DMS79 treated with DMSO at 0.1 percent for 48 hours (cell line): ENCODE measurements at regions not wholly inside any gene's neighbourhood (a gene's known extent, or its start where the extent isn't known, plus 50 kb on each side); places are given as distances from the start of the nearest gene placed in this dataset.
"Not testable (repeated sequence)": the region's sequence is repeated elsewhere in the genome, so short reads cannot be mapped to it uniquely, and the experiment has no call there.

Experiments
- DNase-seq: peaks from one replicate; lab custom pipeline; 2025; lab: John Stamatoyannopoulos, UW

- DNase-seq: no peak
These were observed 315.3 kb upstream of the FGF13 start for GRCh38 chrX:139026811-139027210.

DNA sequence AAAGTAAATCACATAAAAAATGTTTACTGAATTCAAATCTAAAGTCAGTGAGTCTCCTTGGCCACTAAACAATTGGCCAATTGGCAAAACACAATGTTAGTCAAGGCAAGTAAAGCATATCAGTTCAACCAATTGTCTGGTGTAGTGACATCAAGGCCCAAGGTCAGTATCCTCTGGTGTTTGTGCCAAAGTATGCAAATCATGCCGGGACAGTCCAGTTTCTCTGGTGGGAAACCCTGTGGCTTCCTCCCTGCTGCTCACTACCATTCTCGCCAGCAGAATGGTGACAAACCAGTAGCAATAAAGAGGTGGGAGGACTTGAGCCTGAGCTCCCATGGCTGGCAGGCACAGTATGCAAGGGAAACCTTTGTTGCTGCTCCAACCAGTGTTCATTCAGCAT is 314.9 kb upstream of the FGF13 start:
- no peak for DNase-seq

DNA sequence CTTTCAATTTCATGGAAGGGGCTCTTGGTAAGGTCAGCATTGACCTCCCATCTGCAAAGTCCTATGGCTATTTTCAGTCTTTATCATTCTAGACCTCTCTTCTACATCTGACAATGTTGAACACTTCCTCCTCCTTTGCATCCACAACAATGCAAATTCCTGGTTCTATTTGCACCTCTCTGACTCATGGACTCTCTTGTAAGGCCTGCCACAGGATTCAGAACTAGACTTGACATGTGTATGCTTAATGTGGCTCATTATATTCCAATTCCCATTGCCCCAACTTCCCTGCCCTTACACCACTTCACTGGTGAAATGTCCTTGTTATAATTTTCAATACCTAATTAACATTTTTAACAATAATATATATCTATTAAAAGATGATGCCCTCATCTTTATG is 314.3 kb upstream of the FGF13 start:
- DNase-seq: no peak

DNA sequence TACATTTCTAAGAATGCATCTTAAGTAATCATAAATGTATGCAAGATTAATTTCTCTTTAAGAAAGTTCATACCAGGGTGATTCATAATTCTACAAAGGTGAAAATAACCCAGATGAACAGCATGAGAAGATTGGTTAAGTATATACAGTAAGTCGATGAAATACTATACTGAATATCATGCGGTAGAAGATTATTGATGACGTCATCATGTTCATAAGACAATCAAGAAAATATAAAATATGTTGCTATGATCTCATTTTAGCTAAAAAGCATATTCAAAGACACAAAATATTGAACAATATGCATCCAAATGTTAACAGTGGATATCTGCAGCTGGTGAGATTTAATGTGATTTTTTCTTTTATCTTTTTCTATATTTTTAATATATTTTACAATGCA is 312.0 kb upstream of the FGF13 start:
- DNase-seq: no peak

DNA sequence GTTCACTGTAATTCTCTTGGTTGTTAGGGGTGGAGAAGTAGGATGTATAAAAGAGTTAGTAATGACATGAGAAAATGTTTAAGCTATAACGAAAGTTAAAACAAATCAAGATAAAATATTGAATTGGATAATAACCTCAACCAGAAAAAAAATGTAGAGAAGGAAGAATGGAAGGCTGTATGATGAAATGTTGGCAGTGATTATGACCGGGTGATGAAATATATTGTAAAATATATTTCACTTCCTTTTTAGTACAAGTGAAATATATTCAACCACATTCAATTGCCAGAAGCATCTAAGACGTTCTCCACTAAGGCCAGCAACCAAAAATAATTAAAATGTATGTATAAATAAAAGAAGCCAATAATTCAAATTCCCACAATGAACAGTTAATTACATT is 309.3 kb upstream of the FGF13 start:
- no peak for DNase-seq

GRCh38 chrX:139018436-139018835 is 306.9 kb upstream of the FGF13 start:
- DNase-seq: no peak

GRCh38 chrX:139015627-139016026 is 304.1 kb upstream of the FGF13 start:
- DNase-seq: no peak

DNA sequence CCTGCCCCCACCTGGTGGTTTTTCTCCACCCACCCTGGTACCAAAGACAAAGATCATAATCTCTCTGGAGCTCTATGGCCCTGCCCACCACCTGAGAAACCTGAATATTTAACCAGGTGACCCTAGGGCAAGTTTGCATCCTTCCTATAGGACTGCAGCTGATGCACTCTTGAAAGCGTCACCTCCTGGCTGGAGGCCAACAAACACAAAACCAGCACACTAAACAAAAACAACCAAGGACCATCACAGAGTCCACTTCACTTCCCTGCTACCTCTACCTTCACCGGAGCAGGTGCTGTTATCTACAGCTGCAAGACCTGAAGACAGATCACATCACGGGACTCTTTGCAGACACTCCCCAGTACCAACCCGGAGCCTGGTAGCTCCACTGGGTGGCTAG is 296.7 kb upstream of the FGF13 start:
- DNase-seq: no peak

DNA sequence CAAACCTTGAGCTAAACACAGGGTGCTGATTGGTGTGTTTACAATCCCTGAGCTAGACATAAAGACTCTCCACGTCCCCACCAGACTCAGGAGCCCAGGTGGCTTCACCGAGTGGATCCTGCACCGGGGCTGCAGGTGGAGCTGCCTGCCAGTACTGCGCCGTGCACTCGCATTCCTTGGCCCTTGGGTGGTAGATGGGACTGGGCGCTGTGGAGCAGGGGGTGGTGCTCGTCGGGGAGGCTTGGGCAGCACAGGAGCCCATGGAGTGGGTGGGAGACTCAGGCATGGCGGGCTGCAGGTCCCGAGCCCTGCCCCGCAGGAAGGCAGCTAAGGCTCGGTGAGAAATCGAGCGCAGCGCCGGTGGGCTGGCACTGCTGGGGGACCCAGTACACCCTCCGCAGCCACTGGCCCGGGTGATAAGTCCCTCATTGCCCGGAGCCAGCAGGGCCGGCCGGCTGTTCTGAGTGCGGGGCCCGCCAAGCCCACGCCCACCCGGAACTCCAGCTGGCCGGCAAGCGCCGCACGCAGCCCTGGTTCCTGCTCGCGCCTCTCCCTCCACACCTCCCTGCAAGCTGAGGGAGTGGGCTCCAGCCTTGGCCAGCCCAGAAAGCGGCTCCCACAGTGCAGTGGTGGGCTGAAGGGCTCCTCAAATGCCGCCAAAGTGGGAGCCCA is 292.5 kb upstream of the FGF13 start:
- DNase-seq: not testable (repeated sequence)

DNA sequence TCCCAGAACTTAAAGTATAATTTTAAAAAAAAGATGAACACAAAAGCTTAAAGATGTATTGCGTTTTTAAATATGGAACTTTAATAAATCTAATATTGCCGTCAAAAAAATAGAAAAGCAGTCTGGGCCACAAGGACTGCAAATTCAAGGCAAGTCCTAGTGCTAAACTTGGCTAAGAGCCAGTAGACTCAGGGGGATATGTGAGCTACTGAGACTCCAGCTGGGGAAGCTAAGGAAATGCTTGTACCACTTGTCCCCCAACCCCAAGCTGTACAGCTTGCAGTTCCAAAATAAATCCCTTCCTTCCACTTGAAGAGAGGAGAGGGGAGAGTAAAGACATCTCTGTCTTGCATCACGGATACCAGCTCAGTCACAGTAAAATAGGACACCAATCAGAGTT is 290.8 kb upstream of the FGF13 start:
- no peak for DNase-seq

GRCh38 chrX:138996268-138996667 is 284.8 kb upstream of the FGF13 start:
- no peak for DNase-seq

- no peak for DNase-seq
These were observed 283.9 kb upstream of the FGF13 start for GRCh38 chrX:138995458-138995857.

- not testable (repeated sequence) for DNase-seq
These were observed 278.9 kb upstream of the FGF13 start for GRCh38 chrX:138990425-138990824.

GRCh38 chrX:138986866-138987265 is 275.3 kb upstream of the FGF13 start:
- DNase-seq: no peak

- no peak for DNase-seq
These were observed 274.7 kb upstream of the FGF13 start for GRCh38 chrX:138986235-138986634.

DNA sequence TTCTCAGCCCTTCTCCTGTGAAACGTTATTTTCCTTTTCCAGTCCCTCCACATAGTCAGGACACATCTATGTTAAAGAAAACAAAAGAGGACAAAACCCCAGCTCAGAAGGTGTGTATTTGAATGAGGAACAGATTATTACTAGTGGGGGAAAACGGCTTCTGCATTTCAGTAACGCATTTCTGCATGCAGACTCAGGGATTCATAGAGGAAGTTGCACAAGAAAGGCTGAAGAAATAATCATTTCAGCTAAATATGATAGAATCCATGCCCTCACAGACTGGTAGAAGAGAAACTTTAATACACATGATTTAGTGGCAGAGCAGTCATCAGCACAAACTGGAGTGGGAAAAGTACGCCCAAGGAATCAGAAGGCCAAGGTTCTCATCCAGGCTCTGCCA is 270.8 kb upstream of the FGF13 start:
- no peak for DNase-seq

- no peak for DNase-seq
These were observed 253.0 kb upstream of the FGF13 start for GRCh38 chrX:138964501-138964900.

GRCh38 chrX:138962419-138962818 is 250.9 kb upstream of the FGF13 start:
- not testable (repeated sequence) for DNase-seq

- no peak for DNase-seq
These were observed 243.5 kb upstream of the FGF13 start for GRCh38 chrX:138954976-138955375.

DNA sequence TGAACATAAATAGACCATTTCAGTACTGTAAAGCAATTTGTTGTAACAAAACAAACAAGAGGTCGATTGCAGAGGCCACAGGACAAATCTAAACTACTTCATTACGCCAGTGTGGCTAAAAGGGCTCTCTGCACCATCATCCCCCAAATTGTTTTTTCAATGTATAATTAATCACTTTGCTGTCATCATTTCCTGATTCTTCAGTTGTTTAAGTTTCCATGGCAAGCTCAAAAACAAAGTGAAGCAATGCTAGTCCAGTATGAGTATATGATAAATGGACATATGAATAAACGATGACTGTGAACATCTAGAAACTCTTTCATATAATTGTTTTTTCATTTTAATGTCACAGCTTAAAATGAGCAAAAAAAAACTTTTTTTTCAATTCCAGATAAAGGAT is 235.4 kb upstream of the FGF13 start:
- no peak for DNase-seq

GRCh38 chrX:138945219-138945618 is 233.7 kb upstream of the FGF13 start:
- DNase-seq: no peak

DNA sequence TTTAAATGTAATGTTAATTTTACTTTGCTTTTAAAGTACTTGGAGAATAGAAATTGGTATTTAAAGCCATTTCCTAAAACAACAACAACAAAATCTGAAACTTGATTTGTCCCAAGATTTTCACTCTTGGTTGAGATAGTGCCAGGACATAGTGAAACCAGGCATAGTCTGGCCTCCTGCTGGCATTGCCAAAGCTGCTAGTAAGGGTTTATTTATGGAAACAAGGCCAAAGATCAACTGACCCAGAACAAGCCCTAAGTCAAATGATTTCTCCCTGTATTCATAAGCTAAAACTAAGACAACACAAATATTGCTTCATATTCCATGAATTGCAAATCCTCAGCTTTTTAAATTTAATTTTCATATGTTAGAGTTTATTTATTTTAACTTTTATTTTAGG is 227.5 kb upstream of the FGF13 start:
- no peak for DNase-seq

DNA sequence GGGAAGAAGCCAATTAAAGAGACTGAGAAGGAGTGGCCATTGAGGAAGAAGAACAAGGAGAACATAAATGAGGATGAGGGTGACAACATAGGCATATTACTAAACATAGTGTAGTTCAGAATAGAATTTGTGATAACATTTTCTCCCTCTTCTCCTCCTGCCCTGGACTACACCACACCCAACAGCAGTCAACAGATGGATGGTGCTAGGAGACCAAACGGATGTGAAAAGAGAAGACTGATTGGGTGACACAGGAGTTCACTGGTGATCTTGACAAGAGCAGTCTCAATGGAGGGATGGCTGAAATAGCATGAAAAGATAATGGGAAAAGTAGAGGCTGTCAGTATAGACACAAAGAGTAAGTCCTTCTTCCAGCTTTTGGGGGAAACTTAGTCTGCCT is 226.5 kb upstream of the FGF13 start:
- no peak for DNase-seq

DNA sequence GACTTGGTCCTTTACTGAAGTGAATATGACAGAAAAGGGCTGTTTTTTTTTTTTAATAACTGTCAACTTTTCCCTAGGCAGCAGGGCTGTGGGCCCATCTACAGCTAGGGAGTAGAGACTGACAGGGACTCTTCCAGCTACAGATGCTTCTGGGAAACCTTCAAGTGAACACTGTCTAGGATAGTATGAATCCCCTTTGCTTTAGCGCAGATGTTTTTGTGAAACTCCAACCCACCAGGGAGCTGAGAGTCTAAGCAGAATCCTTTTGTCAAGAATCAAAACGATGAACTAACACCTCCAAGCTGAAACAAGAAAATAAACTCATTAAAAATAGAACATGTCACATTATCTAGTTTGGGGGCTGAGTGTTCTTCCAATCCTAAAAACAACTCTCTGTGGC is 219.7 kb upstream of the FGF13 start:
- DNase-seq: no peak

DNA sequence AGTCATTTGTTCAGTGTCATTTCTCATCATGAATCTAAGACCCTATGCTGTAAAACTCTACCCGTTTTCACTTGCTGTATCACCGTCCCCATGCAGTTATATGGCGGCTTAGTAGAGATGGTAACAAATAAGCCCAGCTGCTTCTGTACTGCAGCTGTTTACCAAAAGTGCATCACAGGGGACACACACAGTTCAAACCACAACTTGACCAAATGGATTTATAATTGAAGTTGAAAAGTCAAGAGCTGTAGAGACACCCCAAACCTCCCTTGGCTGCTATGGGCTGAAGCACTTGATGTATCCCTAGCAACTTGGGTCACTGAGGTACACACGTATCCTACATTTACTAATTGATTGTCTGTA is 219.0 kb upstream of the FGF13 start:
- DNase-seq: no peak
